Fibroblast of skin of back (primary cell): ENCODE measurements at regions not wholly inside any gene's neighbourhood (a gene's known extent, or its start where the extent isn't known, plus 50 kb on each side); places are given as distances from the start of the nearest gene placed in this dataset.
A peak's percentile ranks its signal among the peaks of the same experiment; 100 is the strongest.

Experiments
- DNase-seq: peaks from one replicate; pipeline ENCODE4 v3.0.0-alpha.2; 2013

DNA sequence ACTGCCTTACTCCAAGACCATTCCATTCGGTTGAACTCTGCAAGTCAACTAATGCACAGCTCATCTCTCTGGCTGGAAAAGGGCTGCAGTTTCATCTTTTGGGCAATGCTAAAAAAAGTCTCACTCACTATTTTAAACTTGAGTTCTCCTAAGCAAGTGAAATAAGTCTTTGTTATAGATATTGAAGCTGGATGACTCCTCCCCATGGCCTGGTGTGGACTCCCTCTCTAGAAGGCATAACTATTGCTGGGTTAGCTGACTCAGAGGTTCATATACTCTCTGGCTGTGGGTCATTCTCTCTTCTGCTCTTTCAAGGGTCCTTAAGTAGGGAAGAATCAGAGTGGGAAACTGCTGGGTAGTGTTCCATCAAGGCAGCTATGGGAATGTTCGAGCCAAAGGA is 88.0 kb downstream of the XCL2 start:
- DNase-seq, result no peak

DNA sequence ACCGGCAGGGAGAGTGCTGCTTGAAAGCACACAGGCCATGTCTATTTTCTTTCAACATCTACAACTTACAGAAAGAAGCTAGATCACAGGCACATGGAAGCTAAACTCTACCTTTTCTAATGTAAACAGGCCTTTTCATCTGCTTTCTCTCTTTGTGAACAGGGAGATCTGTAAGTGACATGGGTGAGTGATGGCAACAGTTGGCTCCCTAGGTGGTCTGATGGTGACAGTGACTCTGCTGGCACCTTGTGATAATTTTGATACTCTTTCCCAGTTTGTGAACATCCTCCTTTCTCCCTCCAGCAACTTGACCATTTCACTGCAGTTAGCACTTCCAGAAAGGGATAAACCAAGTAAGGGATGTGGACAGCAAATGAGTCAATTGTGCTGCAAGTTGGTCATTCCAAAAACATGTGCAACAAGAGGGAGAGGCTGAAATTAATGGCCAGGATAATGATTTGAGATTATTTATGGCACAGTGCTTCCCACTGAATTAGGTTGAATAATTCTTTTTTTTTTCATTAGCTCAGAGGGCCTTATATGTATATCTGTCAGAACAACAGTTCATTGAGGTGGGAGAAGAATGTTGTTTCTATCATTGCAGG is 89.5 kb downstream of the XCL2 start:
- peak; percentile 67 for DNase-seq

DNA sequence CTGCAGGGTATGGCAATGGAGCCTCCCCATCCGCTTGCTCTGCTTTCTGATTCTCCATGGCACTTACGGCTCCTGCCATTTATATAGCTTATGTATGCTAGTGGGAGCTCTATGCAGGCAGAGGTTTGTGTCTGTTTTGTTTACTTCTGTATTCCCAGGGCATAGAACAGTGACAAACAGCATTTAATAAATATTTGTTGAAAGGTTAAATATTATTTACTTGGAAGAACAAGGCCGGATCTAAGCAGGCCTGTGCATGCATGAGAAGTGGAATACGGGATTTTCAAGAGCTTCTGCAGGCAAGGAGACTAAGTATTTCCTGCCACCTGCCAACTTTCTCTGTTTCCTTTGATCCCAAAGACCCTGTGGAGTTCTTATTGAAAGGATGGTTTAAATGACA is 90.7 kb downstream of the XCL2 start:
- no peak for DNase-seq

DNA sequence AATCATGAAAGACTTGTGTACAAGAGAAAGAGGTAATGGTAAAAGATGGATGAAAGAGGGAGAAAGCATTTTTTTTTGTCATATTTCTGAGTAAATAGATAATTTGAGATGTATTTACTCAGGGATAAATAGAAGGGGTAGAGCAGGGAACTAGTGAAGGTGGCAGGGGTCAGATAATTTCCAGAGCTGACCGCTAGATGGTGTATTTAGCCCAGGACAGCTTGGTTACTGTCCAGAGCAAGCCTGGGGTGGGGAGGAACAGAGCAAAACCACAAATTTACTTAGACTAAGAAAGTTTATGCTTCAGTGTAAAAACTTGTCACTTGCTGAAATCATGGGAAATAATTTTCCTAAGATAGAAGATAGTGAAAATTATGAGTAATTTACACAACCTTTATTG is 91.5 kb downstream of the XCL2 start:
- no peak for DNase-seq

DNA sequence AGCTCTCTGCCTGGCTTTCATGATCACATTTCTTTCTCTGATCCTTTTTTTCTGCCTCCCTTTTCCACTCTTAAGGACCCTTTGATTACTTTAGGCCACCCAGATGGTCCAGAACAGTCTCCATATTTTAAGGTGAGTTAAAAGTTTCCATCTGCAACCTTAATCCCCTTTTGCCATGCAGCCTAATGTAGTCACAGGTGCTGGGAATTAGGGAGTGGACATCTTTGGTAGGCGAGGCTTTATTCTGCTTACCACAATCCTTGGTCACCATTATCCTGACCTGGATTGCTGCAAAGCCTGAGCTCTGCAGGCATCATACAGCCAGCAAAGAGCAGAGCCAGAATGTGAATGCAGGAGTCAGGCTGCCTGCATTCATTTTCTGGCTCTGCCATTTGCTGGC is 95.9 kb downstream of the XCL2 start:
- DNase-seq, result no peak

DNA sequence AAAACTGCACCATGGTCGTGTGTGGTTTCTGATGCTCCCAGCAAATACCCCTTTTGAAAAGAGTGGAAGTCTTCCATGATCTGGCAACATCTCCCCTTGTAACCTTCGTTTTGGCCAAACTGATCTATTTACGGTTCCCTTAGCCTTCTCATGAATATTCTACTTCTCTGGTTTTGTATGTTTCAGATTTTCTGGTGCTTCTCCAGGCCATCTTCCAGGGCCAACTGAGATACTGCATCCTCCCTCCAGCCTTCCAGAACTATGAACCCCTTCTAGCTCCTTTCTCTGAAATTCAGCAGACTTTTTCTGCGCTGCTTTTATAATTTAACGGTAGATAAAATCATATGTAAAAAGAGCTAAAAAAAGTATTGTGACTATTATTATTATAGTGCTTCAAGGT is 97.7 kb downstream of the XCL2 start:
- DNase-seq, result no peak

DNA sequence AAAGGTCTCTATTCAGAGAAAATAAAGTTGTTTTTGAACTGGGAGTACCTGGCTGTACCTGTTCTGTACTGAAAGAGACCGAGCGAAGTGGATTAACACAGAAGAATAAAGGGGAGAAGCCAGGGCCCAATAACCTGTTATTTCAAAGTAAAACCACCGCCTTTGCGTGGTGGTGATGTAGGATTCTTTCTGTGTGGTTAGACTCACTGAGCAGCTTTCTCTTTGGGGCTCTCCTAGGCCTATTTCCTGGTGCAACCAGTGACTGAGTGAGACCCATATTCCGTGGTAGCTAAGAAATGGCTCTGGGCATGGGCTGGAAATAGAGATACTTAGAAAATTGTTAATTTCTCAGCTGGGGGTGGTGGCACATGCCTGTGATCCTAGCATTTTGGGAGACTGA is 99.9 kb downstream of the XCL2 start:
- no peak for DNase-seq

DNA sequence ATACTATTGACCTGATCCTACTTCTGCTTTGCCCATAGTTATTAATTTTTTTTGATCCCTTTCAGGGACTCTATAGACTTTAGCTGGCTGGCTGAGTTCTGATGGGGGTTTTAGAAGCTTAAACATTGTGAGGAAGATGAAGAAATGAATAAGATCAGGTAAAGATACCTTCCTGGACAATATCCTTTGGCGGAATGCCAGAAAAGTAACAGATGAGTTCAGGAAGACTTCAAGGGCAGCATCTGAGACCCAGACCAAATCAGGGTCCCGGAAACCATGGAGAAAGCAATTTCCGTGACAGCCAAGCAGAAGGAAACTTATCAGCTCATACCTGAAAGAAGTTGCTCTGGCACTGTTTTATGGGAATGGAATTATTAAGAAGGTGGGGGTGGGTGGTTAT is 100.4 kb downstream of the XCL2 start:
- DNase-seq, result no peak

DNA sequence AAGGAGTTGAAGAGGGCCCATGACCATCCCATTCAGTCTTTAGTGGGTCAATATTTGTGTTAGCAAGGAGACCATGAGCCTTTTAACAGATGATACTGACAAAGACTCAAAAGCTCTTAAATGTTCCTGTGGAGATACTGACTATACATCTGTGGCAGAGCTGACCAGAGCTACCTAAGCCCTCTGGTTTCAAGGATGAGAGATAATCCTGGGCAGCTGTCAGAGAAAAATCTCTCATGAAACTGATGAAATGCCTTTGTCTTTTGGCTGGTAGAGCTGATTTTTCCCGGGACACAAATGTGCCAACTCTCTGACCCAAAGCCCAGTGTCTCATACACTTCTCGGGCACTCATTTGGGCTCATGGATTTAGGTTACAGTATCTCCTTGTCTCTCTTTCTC is 100.9 kb downstream of the XCL2 start:
- no peak for DNase-seq

DNA sequence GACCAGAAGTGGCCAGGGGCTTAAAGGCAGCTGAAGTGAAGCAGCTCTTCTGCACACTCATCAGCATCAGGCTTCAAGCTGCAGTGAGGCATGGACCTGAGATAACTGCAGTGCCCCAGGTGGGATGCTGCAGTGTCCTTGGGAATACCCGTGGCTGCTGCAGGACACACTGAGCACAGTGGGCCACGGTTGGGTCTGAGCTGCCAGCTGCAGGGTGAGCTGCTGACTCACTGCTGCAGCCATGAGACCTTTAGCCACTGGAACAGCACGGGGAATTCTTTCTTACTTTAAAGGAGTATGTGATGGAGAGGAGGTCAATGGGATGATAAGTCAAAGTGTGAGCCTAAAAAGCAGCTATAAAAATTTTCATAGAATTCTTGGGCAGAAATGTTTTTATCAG is 102.1 kb downstream of the XCL2 start:
- no peak for DNase-seq

DNA sequence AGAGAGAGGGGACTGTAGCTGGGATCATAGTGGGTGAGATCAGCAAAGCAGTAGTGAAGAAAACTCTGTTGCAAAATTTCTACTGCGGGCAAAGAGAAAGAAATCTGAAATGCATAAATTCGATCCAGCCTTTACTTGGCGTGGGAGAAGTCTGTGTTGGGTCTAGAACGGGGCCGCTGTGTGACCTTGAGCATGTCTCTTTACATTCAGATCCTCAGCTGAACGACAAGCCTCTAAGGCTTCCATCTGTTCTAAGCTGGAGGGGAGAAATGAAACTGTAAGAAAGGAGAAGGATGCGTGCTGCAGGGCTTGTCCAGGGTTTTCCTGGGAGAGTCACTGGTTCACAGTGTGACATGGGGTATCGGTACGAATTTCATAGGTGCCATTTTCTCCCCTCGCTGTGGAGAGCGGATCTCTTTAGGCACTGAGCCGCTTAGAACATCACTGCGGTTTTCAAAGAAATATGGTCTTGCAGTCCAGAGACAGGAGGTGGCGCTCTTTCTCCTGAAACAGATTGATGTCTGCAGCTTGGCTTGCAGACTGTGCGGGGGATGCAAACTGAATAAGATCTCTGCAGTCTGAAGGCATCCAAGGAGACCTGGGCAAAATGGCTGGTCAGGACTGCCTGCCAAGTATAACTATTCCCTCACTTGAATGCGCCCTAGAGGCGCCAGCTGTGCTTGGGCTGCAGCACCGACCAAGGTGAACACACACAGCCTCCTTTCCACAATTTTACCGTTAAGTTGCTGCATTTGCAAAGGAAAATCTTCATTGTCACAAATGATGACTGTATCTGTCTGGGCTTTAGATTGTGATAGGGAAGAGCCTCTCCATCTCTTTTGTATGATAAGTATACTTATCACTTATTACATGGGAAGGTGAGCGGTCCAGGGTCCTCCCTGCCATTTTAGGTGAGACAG is 104.1 kb downstream of the XCL2 start:
- DNase-seq, result peak; percentile 77

DNA sequence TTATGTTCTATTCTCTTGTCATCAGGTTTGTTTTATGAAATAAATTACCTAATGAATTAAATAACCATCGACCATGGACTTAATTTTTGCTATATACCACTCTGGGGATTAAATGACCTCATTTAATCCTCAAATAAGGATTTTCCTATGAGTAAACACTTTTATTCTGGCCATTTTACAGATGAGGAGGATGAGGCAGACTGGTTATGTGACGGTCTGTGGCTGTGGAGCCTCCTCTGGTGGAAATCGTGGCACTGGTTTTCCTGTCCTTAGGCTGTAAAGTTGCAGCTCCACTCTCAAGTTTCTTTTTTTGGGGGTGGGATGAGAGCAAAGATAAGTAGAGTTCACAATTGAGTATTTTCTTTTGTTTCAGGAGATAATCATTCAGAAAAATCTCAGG is 105.2 kb downstream of the XCL2 start:
- DNase-seq, result no peak

DNA sequence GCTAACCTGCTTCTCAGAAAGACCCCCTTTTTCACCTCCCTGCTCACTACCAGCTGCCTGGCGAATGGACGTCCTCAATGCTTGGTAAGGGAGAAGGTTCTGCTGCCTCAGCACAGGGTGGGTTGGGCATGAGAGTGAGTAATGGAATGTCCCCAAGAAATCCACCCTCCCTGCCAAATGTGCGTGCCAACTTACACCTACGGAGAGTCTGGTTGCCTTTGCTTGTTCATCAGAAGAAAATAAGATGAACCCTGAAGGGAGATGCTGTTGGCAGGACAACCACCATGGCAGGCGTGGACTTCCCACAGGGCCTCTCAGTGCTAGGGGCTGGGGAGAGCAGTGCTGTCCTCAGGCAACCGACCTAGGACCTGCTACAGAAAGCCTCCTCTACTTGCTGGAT is 106.0 kb downstream of the XCL2 start:
- no peak for DNase-seq

DNA sequence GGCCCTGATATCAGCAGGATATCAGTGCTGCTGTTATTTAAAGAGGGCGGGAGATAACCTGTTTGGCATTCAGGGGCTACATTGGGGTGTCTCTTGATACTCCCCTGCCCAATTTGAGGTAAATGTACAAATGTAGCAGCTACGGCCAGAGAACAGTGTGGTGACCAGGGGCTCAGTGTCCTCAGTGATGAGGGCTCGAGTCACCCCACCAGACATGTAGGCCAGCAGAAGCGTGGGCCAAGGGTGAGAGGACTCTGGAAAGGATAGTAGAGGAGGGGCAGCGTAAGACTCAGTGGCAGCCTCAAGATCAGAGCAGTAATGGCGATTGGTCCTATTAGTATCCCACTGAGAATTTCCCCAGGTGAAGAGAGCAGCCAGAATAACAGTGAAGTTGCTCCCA is 108.4 kb downstream of the XCL2 start:
- DNase-seq, result no peak

DNA sequence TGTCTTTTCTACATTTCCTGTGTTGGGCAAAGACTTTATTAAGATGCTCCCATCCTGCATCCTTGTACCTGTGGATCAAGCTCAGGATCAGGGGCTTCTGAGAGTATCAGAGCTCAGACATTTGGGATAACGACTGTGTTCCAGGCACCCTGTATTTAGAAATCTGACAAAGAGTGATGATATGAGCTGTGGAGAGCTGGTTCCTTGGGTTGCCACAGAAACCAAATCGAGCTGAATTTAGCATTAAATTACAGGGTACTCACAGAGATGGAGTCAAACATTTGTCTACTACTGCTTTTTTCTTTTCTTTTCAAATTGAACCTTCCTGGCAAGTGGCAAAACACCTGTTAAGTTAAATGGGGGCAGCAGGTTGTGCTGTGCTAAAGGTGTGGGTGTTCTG is 110.6 kb downstream of the XCL2 start:
- no peak for DNase-seq

DNA sequence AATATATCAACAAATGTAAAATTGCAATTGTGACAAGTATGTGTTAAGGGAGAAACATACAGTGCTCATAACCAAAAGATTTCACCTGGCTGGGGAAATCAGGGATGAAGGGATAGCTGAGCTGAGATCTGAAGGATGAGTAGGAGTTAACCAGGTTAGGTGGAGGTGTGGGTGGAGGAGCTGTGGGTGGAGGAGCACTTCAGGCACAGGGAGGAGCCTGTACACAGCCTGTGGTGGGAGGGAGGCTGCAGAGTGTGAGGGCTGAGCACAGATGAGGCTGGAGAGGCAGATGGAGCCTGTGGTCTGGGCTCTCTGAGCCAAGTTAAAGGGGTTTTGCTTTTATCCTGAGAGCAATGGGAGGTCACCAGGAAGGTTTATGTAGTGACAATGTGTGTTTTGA is 111.9 kb downstream of the XCL2 start:
- DNase-seq, result no peak

DNA sequence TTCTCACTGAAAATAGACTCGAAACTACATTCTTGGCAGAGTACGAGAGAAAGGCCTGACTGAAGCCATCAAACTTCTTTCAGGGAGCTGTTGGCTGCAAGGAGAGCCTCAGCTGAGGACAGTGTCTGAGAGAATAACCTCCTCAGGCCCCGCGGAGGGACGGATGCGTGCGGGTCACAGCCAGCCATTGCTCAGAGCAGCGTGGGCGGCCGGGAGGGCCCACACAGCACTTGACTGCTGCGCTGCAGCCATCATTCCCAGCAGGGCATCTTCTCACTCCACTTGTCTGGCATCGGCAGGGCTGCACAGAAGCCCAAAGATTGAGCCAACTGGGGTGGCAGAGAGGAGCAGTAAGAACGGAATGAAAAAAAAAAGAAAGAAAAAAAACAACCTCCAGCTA is 113.5 kb downstream of the XCL2 start:
- no peak for DNase-seq

DNA sequence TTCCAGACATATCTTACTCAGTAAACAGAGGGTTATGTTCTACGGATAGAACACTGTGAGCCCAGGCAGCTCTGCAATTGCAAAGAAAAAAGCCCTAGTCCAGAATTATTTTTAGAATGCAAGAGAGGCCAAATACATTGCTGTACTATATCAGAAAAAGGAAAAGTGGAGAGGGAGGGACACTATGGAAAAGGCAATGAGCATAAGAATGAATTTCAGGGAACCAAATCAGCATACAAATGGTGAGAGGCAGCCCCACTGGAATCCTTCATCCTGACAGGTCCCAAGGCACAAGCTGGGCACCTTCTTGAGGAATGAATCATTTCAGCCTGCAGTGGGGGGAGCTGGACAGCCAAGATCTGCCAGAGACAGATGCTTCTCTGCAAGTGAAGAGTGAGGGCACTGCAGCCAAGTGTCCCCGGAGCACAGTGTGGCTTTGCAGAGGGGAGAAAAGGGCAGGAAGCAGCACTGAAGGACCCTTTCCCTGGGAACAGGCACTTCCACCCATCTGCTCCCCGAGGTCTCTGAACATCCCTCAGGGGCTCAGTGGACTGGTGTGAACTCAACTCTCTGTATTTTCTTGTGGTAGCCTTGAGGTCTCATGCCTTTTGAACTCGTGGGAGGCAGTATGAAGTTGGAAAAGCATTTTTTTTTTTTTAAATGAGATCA is 115.6 kb downstream of the XCL2 start:
- DNase-seq, result peak; percentile 47

DNA sequence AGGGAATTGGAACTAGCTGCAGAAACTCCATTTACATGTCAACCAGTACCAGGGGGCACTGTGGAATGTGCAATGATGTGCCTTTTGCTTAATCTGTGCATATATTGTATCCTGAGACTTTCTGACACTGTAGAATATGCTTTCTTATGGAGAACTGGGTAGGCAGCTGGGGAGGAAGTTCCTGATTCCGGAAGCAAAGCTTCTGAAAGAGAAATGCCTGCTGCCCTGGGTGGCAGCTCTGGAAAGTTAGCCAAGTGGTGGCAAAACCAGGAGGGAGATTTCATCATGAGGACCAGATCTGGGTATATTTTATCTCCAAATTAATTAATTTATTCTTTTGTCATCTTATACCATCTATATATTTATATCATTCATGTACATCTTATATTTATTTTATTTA is 116.7 kb downstream of the XCL2 start:
- no peak for DNase-seq

DNA sequence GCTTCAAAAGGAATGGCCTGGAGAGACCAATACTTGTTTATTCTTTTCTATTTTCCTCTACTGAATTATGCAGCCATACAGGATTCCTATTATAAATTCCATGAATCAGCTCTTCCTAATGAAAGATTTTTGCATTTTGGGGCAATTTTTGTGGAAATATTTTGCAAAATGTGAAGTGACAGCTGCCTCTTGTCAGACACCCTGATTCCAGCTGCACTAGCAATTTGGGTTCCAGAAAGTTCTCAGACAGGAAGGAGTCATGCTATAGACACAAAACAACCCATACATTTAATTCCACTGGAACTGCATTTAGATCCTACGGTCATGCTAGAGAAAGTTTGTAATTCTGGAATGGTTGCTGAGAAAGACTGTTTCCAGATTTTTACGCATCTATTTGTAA is 119.5 kb downstream of the XCL2 start:
- DNase-seq, result no peak

DNA sequence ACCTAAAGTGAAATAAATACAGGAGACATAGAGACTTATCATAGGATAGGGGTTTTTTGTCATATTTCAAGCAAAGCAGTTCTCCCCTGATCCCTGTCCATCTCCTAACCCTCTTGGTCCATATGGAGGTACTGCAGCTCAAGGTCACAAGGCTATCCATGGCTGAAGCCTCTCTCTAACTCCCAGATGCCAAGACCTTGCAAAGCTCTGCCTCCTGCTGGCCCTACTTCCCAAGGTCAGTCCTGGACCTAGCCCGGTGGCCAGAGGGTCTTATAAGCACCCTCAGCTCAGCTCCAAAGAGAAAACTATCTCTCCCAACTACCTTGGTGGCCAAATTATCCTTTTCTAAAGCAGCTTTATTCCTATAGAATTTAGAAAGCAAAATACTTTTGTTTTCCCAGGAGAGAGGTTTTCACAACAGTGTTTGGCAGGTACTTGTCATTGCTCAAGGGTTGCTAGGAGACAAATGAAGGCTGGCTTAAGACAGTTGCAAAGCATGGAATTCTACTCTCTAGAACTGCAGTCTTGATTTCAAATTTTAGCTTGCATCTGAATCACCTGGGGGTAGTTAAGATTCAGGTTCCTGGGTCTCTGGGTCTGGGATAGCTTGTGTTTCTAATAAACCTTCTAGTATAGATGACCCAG is 121.5 kb downstream of the XCL2 start:
- DNase-seq, result no peak

DNA sequence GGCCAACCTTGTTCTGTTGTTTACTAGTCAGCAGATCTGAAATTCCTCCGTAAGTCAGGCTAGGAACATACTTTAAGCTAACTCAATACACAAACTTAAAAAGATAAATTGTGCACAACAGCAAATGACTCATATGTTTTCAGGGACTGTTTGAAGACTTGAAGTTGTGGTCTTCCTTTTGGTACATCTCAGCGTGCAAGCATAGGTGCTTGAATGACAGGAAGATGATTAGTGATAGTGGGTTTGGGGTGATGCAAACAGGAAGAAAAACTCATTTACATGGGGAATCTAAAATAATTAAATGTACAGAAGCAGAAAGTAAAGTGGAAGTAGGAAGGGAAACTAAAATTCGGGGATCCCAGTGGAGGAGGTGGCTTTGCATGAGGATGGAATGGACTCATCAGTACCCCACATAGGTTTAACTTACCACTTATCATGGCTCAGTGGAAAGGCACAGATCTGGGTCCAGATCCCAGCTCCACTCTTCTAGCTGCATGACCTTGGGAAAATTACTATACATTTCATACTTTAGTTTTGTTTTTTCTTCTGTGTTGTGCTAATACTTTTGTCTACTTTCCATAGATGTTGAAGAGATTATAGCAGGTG is 122.3 kb downstream of the XCL2 start:
- no peak for DNase-seq

DNA sequence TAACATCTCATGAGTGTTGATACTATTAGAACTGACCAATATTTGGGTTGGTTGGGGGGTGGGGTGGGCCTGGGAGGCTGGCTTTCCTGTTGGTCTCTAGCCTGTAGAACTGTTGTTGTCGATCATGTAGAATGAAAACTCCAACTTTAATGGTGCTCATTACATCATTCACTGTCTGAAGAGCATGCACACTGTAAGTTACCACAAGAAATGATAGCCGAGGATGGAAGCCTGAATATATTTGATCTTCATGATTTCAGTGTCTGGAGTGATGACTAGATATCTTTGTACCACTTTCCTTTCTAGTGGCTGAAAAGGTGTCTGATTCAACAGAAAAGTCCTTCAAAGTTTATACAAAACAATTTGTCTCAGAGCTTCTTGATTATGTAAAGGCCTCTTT is 123.6 kb downstream of the XCL2 start:
- DNase-seq, result no peak
